ENCODE measurements at regions not wholly inside any gene's neighbourhood (a gene's known extent, or its start where the extent isn't known, plus 50 kb on each side); places are given as distances from the start of the nearest gene placed in this dataset.

DNA sequence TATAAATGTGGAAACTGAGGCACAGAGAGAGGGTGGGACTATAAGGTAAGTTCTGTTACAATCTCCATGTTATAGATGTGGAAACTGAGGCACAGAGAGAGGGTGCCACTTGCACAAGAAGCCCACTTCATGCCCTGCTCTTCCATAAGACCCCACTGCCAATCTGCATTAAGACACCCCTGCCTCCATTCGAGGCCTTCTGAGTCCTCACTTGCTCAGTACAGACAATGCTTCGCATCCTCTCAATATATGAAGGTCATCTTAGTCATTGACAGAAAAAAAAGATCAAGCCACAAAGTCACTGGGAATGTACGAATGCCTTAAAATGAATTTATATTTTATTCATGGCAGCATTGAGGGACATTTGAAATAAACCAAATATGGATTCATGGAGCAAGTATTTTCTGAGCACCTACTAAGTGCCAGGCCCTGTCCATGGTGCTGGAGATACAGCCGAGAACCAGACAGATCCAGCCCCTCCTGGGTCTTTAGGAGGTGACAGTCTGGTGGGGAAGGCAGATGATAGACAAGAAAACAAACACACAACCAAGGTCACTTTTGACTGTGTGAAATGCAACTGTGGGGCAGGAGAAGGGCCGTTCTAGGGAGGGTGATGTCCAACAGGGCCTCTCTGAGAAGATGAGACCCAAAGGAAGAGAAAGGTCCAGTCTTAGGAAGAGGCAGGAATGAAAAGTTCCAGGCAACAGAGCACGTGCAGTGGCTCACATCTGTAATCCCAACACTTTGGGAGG lies 92.5 kb upstream of the PTPN1 start:
- no peak overlapping the region for H3K4me3 ChIP-seq (ENCODE audit: low read depth, low read length)
- no peak for DNase-seq
- peaks cover 7% of the 10 kb centered on the region for H3K27me3 Mint-ChIP-seq

DNA sequence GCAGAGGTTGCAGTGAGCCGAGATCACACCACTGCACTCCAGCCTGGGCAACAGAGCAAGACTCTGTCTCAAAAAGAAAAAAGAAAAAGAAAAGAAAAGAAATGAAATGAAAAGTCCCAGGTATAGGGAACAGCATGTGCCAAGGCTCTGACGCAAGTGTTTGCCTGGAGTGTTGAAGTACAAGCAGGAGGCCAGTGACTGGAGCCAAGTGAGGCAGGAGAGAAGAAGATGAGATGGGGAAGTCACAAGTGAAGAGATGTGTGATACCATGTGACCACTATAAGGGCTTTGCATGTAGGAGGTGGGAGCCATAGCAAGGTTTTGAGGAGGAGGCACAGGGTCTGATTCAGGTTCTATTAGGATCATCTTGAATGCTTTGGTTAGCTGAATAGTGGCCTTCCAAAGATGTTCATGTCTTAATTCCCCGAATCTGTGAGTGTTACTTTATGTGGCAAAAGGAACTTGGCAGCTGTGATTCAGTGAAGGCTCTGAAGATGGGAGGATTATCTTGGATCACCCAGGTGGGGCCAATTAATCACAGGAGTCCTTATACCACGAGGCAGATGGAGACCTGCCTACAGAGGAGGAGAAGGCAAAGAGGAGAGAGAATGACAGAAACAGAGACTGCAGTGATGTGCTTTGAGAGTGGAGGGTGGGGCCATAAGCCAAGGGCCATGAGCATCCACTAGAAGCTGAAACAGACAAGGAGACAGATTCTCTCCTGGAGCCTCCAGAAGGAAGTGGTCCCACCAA lies 91.1 kb upstream of the PTPN1 start:
- Mint-ChIP-seq H3K4me3 (no peak overlapping the region), H3K4me1 (no peaks in the 10 kb centered on the region), H3K27me3 (peaks cover 7% of the 10 kb centered on the region), H3K36me3 (no peaks in the 10 kb centered on the region), H3K9me3 (no peaks in the 10 kb centered on the region), H3K27ac (no peak overlapping the region)
- Histone ChIP-seq H3K27ac (ENCODE audit: insufficient read depth, low read length, poor library complexity, severe bottlenecking) (no peak overlapping the region), H3K36me3 (ENCODE audit: control insufficient read depth, insufficient read depth, low read length) (no peaks in the 10 kb centered on the region), H3K4me1 (ENCODE audit: control insufficient read depth, insufficient read depth, low read length, poor library complexity, severe bottlenecking) (no peaks in the 10 kb centered on the region), H3K27me3 (ENCODE audit: control insufficient read depth, insufficient read depth, low read length) (no peaks in the 10 kb centered on the region), H3K4me3 (ENCODE audit: low read depth, low read length) (no peak overlapping the region), H3K9me3 (ENCODE audit: control insufficient read depth in 2 of 2, low read length in 2 of 2) (peaks cover 0 to 5% of the 10 kb centered on the region in 2 experiments)
- no peak for ATAC-seq (ENCODE audit: low read depth in 2 of 2)
- DNase-seq, result no peak

More for the DNA sequence above, 92.5 kb upstream of the PTPN1 start:
- Histone ChIP-seq H3K27me3 (ENCODE audit: control insufficient read depth, insufficient read depth, low read length) (no peaks in the 10 kb centered on the region), H3K36me3 (ENCODE audit: control insufficient read depth, insufficient read depth, low read length) (no peaks in the 10 kb centered on the region), H3K27ac (ENCODE audit: insufficient read depth, low read length, poor library complexity, severe bottlenecking) (no peak overlapping the region), H3K9me3 (ENCODE audit: control insufficient read depth in 2 of 2, low read length in 2 of 2) (peaks cover 0 to 5% of the 10 kb centered on the region in 2 experiments), H3K4me1 (ENCODE audit: control insufficient read depth, insufficient read depth, low read length, poor library complexity, severe bottlenecking) (no peaks in the 10 kb centered on the region)
- Mint-ChIP-seq H3K9me3 (no peaks in the 10 kb centered on the region), H3K36me3 (no peaks in the 10 kb centered on the region), H3K4me3 (no peak overlapping the region), H3K4me1 (no peaks in the 10 kb centered on the region), H3K27ac (no peak overlapping the region)
- ATAC-seq (ENCODE audit: low read depth in 2 of 2), result no peak

DNA sequence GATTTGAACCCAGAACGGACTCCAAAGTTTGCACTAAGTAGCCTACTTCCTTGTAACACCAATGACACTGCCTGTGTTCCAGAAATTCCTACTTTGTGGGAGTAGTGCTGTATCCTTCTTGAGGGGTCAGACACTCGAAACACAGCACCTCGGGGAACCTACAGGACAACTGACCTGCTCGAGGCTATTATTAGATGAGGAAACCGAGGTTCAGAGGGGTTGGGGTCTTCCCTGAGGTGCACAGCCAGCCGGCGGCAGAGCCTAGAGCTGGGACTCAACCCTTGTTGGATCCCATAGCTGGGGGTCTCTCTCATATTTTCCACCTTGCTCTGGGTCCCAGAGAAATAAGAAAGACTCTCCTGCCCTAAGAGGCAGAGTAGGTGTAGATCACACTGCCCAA lies 89.8 kb upstream of the PTPN1 start:
- no peak overlapping the region for H3K4me3 ChIP-seq (ENCODE audit: low read depth, low read length)
- ATAC-seq (ENCODE audit: low read depth in 2 of 2), result no peak
- no peak overlapping the region for H3K27ac Mint-ChIP-seq
- H3K27me3 ChIP-seq (ENCODE audit: control insufficient read depth, insufficient read depth, low read length), result no peaks in the 10 kb centered on the region
- no peaks in the 10 kb centered on the region for H3K9me3 Mint-ChIP-seq
- peaks cover 7% of the 10 kb centered on the region for H3K27me3 Mint-ChIP-seq
- H3K9me3 ChIP-seq (ENCODE audit: control insufficient read depth in 2 of 2, low read length in 2 of 2), result peaks cover 0 to 5% of the 10 kb centered on the region in 2 experiments
- H3K4me1 Mint-ChIP-seq, result no peaks in the 10 kb centered on the region
- H3K36me3 Mint-ChIP-seq, result no peaks in the 10 kb centered on the region
- no peak for DNase-seq
- no peak overlapping the region for H3K4me3 Mint-ChIP-seq
- H3K27ac ChIP-seq (ENCODE audit: insufficient read depth, low read length, poor library complexity, severe bottlenecking), result no peak overlapping the region
- H3K4me1 ChIP-seq (ENCODE audit: control insufficient read depth, insufficient read depth, low read length, poor library complexity, severe bottlenecking), result no peaks in the 10 kb centered on the region
- no peaks in the 10 kb centered on the region for H3K36me3 ChIP-seq (ENCODE audit: control insufficient read depth, insufficient read depth, low read length)

- H3K4me3 ChIP-seq (ENCODE audit: low read depth, low read length), result no peak overlapping the region
- Mint-ChIP-seq H3K4me1 (no peaks in the 10 kb centered on the region), H3K4me3 (no peak overlapping the region), H3K9me3 (no peaks in the 10 kb centered on the region), H3K27me3 (peaks cover 7% of the 10 kb centered on the region), H3K27ac (peak overlapping the region in 1 of 3 donors; percentile 76), H3K36me3 (no peaks in the 10 kb centered on the region)
- H3K36me3 ChIP-seq (ENCODE audit: control insufficient read depth, insufficient read depth, low read length), result no peaks in the 10 kb centered on the region
- no peak for ATAC-seq (ENCODE audit: low read depth in 2 of 2)
- H3K9me3 ChIP-seq (ENCODE audit: control insufficient read depth in 2 of 2, low read length in 2 of 2), result peaks cover 0 to 5% of the 10 kb centered on the region in 2 experiments
- no peaks in the 10 kb centered on the region for H3K27me3 ChIP-seq (ENCODE audit: control insufficient read depth, insufficient read depth, low read length)
- H3K27ac ChIP-seq (ENCODE audit: insufficient read depth, low read length, poor library complexity, severe bottlenecking), result no peak overlapping the region
- DNase-seq, result no peak
- no peaks in the 10 kb centered on the region for H3K4me1 ChIP-seq (ENCODE audit: control insufficient read depth, insufficient read depth, low read length, poor library complexity, severe bottlenecking)
Measured at GRCh38 chr20:50421356-50422340, 88.5 kb upstream of the PTPN1 start.

- Histone ChIP-seq H3K27ac (ENCODE audit: insufficient read depth, low read length, poor library complexity, severe bottlenecking) (no peak overlapping the region), H3K4me3 (ENCODE audit: low read depth, low read length) (no peak overlapping the region), H3K36me3 (ENCODE audit: control insufficient read depth, insufficient read depth, low read length) (no peaks in the 10 kb centered on the region), H3K9me3 (ENCODE audit: control insufficient read depth in 2 of 2, low read length in 2 of 2) (peaks cover 0 to 5% of the 10 kb centered on the region in 2 experiments), H3K27me3 (ENCODE audit: control insufficient read depth, insufficient read depth, low read length) (no peaks in the 10 kb centered on the region), H3K4me1 (ENCODE audit: control insufficient read depth, insufficient read depth, low read length, poor library complexity, severe bottlenecking) (no peaks in the 10 kb centered on the region)
- H3K36me3 Mint-ChIP-seq, result no peaks in the 10 kb centered on the region
- no peak overlapping the region for H3K27ac Mint-ChIP-seq
- DNase-seq, result no peak
- no peak for ATAC-seq (ENCODE audit: low read depth in 2 of 2)
- H3K4me1 Mint-ChIP-seq, result no peaks in the 10 kb centered on the region
- H3K9me3 Mint-ChIP-seq, result no peaks in the 10 kb centered on the region
- no peak overlapping the region for H3K4me3 Mint-ChIP-seq
- H3K27me3 Mint-ChIP-seq, result peaks cover 4% of the 10 kb centered on the region
Measured at GRCh38 chr20:50423758-50424157, 86.4 kb upstream of the PTPN1 start.

DNA sequence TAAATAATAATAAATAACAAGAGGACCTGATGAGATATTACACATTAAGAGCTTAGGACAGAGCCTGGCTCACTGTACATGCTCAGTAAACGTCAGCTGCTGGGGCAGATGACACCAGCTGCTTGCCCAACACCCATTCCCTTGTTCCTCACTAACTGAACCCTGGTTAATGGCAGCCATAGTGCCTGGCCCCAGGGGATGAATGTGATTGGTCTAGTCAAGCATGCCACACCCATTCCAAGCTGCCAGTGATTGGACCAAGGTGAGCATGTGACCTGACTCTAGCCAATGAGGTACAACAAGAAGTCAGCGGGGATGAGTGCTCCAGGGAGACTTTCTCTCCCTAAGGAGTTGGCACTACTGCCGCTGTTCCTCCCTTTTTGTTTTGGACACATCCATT lies 85.1 kb upstream of the PTPN1 start:
- no peak overlapping the region for H3K4me3 ChIP-seq (ENCODE audit: low read depth, low read length)
- Mint-ChIP-seq H3K36me3 (no peaks in the 10 kb centered on the region), H3K9me3 (no peaks in the 10 kb centered on the region), H3K4me1 (no peaks in the 10 kb centered on the region), H3K27ac (no peak overlapping the region), H3K4me3 (no peak overlapping the region), H3K27me3 (peaks cover 4% of the 10 kb centered on the region)
- ATAC-seq (ENCODE audit: low read depth in 2 of 2) (no peak), DNase-seq (no peak)
- H3K4me1 ChIP-seq (ENCODE audit: control insufficient read depth, insufficient read depth, low read length, poor library complexity, severe bottlenecking), result no peaks in the 10 kb centered on the region
- H3K27ac ChIP-seq (ENCODE audit: insufficient read depth, low read length, poor library complexity, severe bottlenecking), result no peak overlapping the region
- H3K27me3 ChIP-seq (ENCODE audit: control insufficient read depth, insufficient read depth, low read length), result no peaks in the 10 kb centered on the region
- no peaks in the 10 kb centered on the region for H3K36me3 ChIP-seq (ENCODE audit: control insufficient read depth, insufficient read depth, low read length)
- peaks cover 0 to 5% of the 10 kb centered on the region in 2 experiments for H3K9me3 ChIP-seq (ENCODE audit: control insufficient read depth in 2 of 2, low read length in 2 of 2)

GRCh38 chr20:50426866-50427718 lies 83.1 kb upstream of the PTPN1 start:
- no peaks in the 10 kb centered on the region for H3K4me1 ChIP-seq (ENCODE audit: control insufficient read depth, insufficient read depth, low read length, poor library complexity, severe bottlenecking)
- Mint-ChIP-seq H3K27ac (peak overlapping the region in 1 of 3 donors; percentile 0), H3K4me3 (no peak overlapping the region), H3K4me1 (no peaks in the 10 kb centered on the region), H3K9me3 (no peaks in the 10 kb centered on the region), H3K27me3 (peaks cover 9% of the 10 kb centered on the region), H3K36me3 (no peaks in the 10 kb centered on the region)
- H3K4me3 ChIP-seq (ENCODE audit: low read depth, low read length), result no peak overlapping the region
- no peaks in the 10 kb centered on the region for H3K27me3 ChIP-seq (ENCODE audit: control insufficient read depth, insufficient read depth, low read length)
- ATAC-seq (ENCODE audit: low read depth in 2 of 2), result no peak
- no peaks in the 10 kb centered on the region for H3K9me3 ChIP-seq (ENCODE audit: control insufficient read depth in 2 of 2, low read length in 2 of 2)
- no peak overlapping the region for H3K27ac ChIP-seq (ENCODE audit: insufficient read depth, low read length, poor library complexity, severe bottlenecking)
- no peak for DNase-seq
- no peaks in the 10 kb centered on the region for H3K36me3 ChIP-seq (ENCODE audit: control insufficient read depth, insufficient read depth, low read length)

Data from CD4-positive, CD25-positive, alpha-beta regulatory T cell (primary cell).